ENCODE measurements at regions not wholly inside any gene's neighbourhood (a gene's known extent, or its start where the extent isn't known, plus 50 kb on each side); places are given as distances from the start of the nearest gene placed in this dataset.

DNA sequence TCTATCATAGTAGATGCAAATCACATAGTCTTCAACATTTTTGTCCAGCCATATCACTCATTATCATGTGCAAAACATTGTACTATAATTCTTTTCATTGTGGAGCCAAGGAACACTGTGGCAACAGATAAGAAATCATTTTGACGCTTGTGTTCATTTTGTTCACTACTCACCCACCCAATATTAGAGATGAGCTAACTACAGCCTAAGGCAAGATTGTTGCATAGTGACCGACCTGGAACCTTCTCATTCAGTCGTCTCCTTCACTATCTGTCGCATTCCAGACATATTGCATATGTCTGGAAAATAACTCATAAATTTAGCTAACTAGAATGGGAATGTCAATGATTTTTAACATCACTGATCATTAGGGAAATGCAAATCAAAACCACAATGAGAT, 270.3 kb downstream of the CGGBP1 start:
- no peak for TF ChIP-seq EZH2 (optimal IDR thresholded peaks at IDR 0.05; ENCODE audit: low read depth, low read length)
- TF ChIP-seq CTCF (IDR thresholded peaks at IDR 0.05; ENCODE audit: low read length): no peak
